ENCODE measurements at regions not wholly inside any gene's neighbourhood (a gene's known extent, or its start where the extent isn't known, plus 50 kb on each side); places are given as distances from the start of the nearest gene placed in this dataset.

- TF ChIP-seq ZUFSP (CRISPR knock-in tag; IDR thresholded peaks at IDR 0.05; ENCODE audit: borderline replicate concordance) (no peak), MTA3 (CRISPR knock-in tag; IDR thresholded peaks at IDR 0.05) (no peak), ZNF207 (IDR thresholded peaks at IDR 0.05; ENCODE audit: borderline replicate concordance) (no peak), ZBTB8A (CRISPR knock-in tag; IDR thresholded peaks at IDR 0.05; ENCODE audit: borderline replicate concordance, low read depth) (no peak), MAZ (IDR thresholded peaks at IDR 0.05; ENCODE audit: borderline replicate concordance, low read depth, low read length) (no peak), MAZ (CRISPR knock-in tag; IDR thresholded peaks at IDR 0.05; ENCODE audit: low read depth) (no peak), ZNF691 (CRISPR knock-in tag; IDR thresholded peaks at IDR 0.05; ENCODE audit: borderline replicate concordance, low read depth) (no peak), ARHGAP35 (CRISPR knock-in tag; IDR thresholded peaks at IDR 0.05; ENCODE audit: borderline replicate concordance) (no peak), ZNF407 (CRISPR knock-in tag; IDR thresholded peaks at IDR 0.05; ENCODE audit: not compliant biosample characterization) (no peak), POLR2A (IDR thresholded peaks at IDR 0.05; ENCODE audit: insufficient read depth in 1 of 2, low read depth in 2 of 2, low read length in 2 of 2) (no peak)
Measured at GRCh38 chr4:38385093-38386004, 278.6 kb upstream of the KLF3 start.
